HFFc6 (cell line): ENCODE measurements at regions not wholly inside any gene's neighbourhood (a gene's known extent, or its start where the extent isn't known, plus 50 kb on each side); places are given as distances from the start of the nearest gene placed in this dataset.

Experiments
- DNase-seq: peaks from one replicate; pipeline ENCODE4 v3.0.0-alpha.2; 2018
- H3K27ac Mint-ChIP-seq: 2 replicates; pipeline ENCODE4 v1.8.0; 2020; ENCODE audit warnings: mild to moderate bottlenecking, mixed read lengths
- H3K27me3 Mint-ChIP-seq: 2 replicates; pipeline ENCODE4 v1.8.0; 2021; ENCODE audit warnings: mild to moderate bottlenecking, moderate library complexity, mixed read lengths; ENCODE audit not compliant: insufficient read depth
- H3K36me3 Mint-ChIP-seq: 2 replicates; pipeline ENCODE4 v1.8.0; 2021; ENCODE audit warnings: low read depth, mixed read lengths
- H3K4me1 Mint-ChIP-seq: 2 replicates; pipeline ENCODE4 v1.8.0; 2020; ENCODE audit warnings: low read depth, mixed read lengths
- H3K4me3 Mint-ChIP-seq: 2 replicates; pipeline ENCODE4 v1.8.0; 2020; ENCODE audit warnings: mild to moderate bottlenecking, moderate library complexity, mixed read lengths
- H3K9me3 Mint-ChIP-seq: 2 replicates; pipeline ENCODE4 v1.8.0; 2020; ENCODE audit warnings: mild to moderate bottlenecking, mixed read lengths
- TF ChIP-seq, protein P1 (sequence below): fragments of 200-600 bp; sonication (generic); IDR thresholded peaks from 2 replicates; pipeline ENCODE4 v1.5.0; 2021; ENCODE audit warnings: antibody characterized with exemption, mild to moderate bottlenecking

DNA sequence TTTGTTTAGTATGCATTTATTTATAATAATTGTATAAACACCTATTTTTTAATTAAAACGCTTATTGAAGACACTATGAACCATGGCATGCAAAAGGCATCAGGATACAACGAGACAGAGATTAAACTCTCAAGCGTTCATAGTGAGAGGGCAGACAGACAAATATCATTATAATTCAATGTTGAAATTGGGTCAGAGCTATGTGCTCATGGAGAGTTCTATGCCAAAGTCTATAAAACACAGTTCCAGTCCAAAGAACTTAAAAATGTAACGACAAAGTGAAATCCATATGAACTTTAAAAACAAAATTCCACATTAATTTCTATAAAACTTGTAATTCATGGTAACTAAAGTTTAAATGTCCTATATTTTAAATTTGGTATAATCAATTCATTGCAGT lies 724.0 kb downstream of the LTN1 start:
- DNase-seq: no peak
- no peaks in the 10 kb centered on the region for H3K27me3 Mint-ChIP-seq
- H3K4me3 Mint-ChIP-seq: no peak overlapping the region
- peaks cover 15% of the 10 kb centered on the region for H3K4me1 Mint-ChIP-seq
- H3K27ac Mint-ChIP-seq: no peak overlapping the region
- H3K36me3 Mint-ChIP-seq: no peaks in the 10 kb centered on the region
- H3K9me3 Mint-ChIP-seq: no peaks in the 10 kb centered on the region
- TF ChIP-seq, protein P1, sequence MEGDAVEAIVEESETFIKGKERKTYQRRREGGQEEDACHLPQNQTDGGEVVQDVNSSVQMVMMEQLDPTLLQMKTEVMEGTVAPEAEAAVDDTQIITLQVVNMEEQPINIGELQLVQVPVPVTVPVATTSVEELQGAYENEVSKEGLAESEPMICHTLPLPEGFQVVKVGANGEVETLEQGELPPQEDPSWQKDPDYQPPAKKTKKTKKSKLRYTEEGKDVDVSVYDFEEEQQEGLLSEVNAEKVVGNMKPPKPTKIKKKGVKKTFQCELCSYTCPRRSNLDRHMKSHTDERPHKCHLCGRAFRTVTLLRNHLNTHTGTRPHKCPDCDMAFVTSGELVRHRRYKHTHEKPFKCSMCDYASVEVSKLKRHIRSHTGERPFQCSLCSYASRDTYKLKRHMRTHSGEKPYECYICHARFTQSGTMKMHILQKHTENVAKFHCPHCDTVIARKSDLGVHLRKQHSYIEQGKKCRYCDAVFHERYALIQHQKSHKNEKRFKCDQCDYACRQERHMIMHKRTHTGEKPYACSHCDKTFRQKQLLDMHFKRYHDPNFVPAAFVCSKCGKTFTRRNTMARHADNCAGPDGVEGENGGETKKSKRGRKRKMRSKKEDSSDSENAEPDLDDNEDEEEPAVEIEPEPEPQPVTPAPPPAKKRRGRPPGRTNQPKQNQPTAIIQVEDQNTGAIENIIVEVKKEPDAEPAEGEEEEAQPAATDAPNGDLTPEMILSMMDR: no peak

DNA sequence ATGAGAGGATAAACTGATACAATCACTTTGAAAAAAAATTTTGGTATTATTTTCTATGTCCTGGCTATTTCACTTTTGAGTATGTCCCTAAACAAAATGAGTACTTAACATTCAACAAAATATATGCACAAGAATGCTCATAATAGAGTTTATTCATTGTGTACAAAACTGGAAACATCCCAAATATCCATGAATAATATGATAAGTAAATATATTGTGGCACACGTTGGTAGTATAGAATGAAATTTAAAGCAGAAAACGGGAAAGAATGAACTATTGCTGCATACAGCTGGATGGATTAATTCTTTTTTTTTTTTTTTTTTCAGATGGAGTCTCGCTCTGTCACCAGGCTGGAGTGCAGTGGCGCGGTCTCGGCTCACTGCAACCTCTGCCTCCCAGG lies 725.2 kb downstream of the LTN1 start:
- H3K9me3 Mint-ChIP-seq: no peaks in the 10 kb centered on the region
- peaks cover 9% of the 10 kb centered on the region for H3K4me1 Mint-ChIP-seq
- H3K27ac Mint-ChIP-seq: no peak overlapping the region

GRCh38 chr21:28266061-28266460 lies 726.6 kb downstream of the LTN1 start:
- no peak overlapping the region for H3K27ac Mint-ChIP-seq
- no peaks in the 10 kb centered on the region for H3K9me3 Mint-ChIP-seq
- no peak overlapping the region for H3K4me3 Mint-ChIP-seq
- H3K27me3 Mint-ChIP-seq: no peaks in the 10 kb centered on the region
- H3K36me3 Mint-ChIP-seq: no peaks in the 10 kb centered on the region
- no peak for DNase-seq
- TF ChIP-seq, protein P1: no peak
- H3K4me1 Mint-ChIP-seq: peaks cover 6% of the 10 kb centered on the region; the same call in 1 of the 2 replicates

More for the DNA sequence above, 725.2 kb downstream of the LTN1 start:
- H3K27me3 Mint-ChIP-seq: no peaks in the 10 kb centered on the region
- H3K4me3 Mint-ChIP-seq: no peak overlapping the region
- TF ChIP-seq, protein P1: no peak
- no peak for DNase-seq
- H3K36me3 Mint-ChIP-seq: no peaks in the 10 kb centered on the region

- Mint-ChIP-seq H3K4me3 (no peak overlapping the region), H3K4me1 (peaks cover 11% of the 10 kb centered on the region), H3K9me3 (no peaks in the 10 kb centered on the region), H3K27me3 (no peaks in the 10 kb centered on the region), H3K36me3 (peaks cover under 1% of the 10 kb centered on the region; the same call in 1 of the 2 replicates), H3K27ac (no peak overlapping the region)
- DNase-seq: no peak
- TF ChIP-seq, protein P1: no peak
Observed at GRCh38 chr21:28263974-28264373, 728.7 kb downstream of the LTN1 start.

DNA sequence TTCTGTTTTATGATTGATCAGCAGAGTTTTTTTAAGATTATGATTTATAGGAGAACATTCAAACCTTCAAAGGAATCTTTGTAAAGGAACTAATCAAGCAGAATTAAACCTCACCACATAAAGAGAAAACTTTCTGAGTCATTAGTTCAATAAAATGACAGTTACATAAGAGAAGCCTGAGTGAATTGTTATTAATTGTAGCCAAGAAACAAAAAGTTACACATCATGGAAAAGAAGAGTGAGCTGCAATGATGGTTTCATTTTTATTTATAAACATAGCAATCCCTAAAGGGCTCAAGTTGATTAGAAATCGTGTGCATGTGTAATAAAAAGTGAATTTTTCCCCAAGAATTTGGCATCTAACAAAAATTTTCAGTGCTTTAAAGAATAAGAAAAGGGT lies 731.4 kb downstream of the LTN1 start:
- Mint-ChIP-seq H3K36me3 (peaks cover 7% of the 10 kb centered on the region; the same call in 1 of the 2 replicates), H3K27ac (no peak overlapping the region), H3K27me3 (no peaks in the 10 kb centered on the region), H3K9me3 (no peaks in the 10 kb centered on the region), H3K4me3 (no peak overlapping the region), H3K4me1 (peaks cover 36% of the 10 kb centered on the region)
- TF ChIP-seq, protein P1: no peak
- no peak for DNase-seq

DNA sequence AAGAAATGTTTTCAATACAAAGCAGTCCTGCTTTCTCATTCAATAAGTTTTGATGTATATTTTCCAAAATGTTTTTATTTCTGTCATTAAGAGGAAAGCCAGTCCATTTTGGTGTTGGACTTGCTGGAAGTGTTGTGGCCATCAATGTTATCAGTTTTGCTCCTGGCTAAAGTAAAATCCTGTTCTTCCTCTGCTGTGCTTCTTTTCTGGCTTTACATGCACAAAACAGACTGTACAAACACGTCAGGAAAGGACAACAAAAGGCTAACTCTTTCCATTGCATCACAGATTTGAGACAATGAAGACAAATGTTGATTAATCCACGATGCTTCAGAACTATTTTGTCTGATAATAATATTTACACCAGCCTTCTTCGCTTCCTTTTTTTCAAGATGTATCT lies 735.4 kb downstream of the LTN1 start:
- Mint-ChIP-seq H3K9me3 (no peaks in the 10 kb centered on the region), H3K27me3 (no peaks in the 10 kb centered on the region), H3K4me1 (peaks cover 72% of the 10 kb centered on the region), H3K4me3 (no peak overlapping the region), H3K36me3 (peaks cover 7% of the 10 kb centered on the region; the same call in 1 of the 2 replicates), H3K27ac (peak overlapping the region; percentile 79)
- TF ChIP-seq, protein P1: no peak
- DNase-seq: no peak
